ENCODE measurements at regions not wholly inside any gene's neighbourhood (a gene's known extent, or its start where the extent isn't known, plus 50 kb on each side); places are given as distances from the start of the nearest gene placed in this dataset.

DNA sequence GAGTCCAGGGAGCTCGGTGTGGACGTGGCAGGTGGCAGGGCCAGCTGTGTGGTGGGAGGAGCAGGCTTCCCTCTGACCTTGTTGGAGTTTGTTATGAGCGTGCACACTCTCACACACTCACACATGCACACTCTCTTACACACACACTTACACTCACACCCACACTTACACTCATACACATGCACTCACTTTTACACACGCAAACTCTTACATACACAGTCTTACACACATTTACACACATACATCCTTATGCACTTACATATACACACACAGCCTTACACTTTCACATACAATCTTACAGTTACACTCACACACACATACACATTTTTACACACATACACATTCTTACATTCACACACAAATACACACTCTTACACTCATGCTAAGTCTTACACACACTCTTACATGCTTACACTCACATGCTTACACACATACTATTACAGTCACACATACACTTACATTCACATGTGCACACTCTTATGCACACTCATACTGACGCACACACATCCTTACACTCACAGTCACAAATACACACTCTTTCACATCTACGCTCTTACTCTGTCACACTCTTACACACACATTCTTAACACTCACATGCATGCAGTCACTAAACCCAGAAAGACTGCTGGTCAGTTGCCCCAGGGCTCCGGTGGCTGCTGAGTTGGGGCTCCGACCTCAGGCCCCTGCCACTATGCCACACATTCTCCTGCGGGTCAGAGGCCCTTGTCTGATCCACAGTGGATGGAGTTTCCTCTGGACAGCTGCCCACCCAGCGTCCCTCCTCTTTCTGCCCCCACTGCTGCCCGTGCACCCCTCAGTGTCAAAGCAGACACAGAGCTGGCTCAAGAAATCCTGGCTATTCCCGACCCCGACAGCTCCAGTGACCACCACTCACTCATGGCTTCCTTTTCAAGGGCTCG lies 95.8 kb downstream of the ADRA2C start:
- no peak for FAIRE-seq

DNA sequence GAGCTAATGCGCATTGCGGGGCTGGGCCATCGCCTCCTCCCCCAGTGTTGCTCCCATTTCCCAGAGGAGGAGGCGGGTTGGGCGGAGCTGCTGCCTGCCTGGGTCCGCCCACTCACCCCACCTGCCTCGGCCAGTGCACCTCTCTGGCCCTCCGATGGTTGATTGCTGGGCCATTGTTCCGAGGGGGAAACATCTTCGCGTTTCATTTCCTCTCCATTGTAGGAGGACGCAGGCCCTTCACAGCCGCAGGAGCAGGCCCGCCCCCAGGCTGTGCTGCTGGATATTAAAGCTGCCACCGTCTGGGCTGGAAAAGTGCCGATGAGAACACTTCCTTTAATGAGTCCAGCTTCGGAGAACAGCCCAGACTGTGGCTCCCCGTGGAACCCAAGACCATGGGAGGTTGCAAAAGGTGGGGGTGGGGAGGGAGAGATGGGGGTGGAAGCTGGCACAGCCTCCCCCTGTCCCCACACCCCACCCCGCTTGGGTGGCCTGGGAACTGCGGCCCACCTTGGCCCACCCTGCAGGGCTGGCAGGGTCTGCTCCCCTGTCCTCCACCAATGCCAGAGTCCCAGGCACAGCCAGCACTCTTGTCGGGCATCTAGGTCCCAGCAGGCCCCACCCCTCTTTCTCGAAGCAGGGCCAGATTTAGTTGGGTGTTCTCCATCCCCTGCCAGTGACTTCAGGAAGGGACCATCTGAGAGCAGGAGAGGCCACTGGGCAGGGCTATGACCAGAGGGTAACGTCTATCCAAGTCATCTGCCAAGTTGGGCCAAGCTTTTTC lies 96.6 kb downstream of the ADRA2C start:
- no peaks in the 10 kb centered on the region for H3K9me3 ChIP-seq (ENCODE audit: control insufficient read depth in 2 of 2, insufficient read depth in 1 of 2, low read depth in 1 of 2, low read length in 1 of 2)
- H3K27me3 ChIP-seq (ENCODE audit: control insufficient read depth in 3 of 3, insufficient read depth in 3 of 3, low read length in 3 of 3): peaks cover 0 to 13% (median 0%) of the 10 kb centered on the region in 3 donors
- 22 to 27% (median 23%) methylated on average over 23 of the region's 23 CpGs for WGBS, 3 donors
- H3K4me1 ChIP-seq (ENCODE audit: control insufficient read depth in 3 of 3, insufficient read depth in 2 of 3, low read depth in 1 of 3, low read length in 2 of 3): no peaks in the 10 kb centered on the region
- DNase-seq (no peak), FAIRE-seq (no peak)
- H3K27ac ChIP-seq (ENCODE audit: low read depth in 1 of 3, low read length in 2 of 3): no peak overlapping the region
- no peaks in the 10 kb centered on the region for H3K36me3 ChIP-seq (ENCODE audit: control insufficient read depth in 3 of 3, insufficient read depth in 2 of 3, low read depth in 1 of 3, low read length in 3 of 3)
- no peak overlapping the region for H3K4me3 ChIP-seq (ENCODE audit: low read depth in 1 of 3, low read length in 3 of 3)

More for the DNA sequence above, 95.8 kb downstream of the ADRA2C start:
- Histone ChIP-seq H3K36me3 (ENCODE audit: control insufficient read depth in 3 of 3, insufficient read depth in 2 of 3, low read depth in 1 of 3, low read length in 3 of 3) (no peaks in the 10 kb centered on the region), H3K27ac (ENCODE audit: low read depth in 1 of 3, low read length in 2 of 3) (no peak overlapping the region), H3K9me3 (ENCODE audit: control insufficient read depth in 2 of 2, insufficient read depth in 1 of 2, low read depth in 1 of 2, low read length in 1 of 2) (no peaks in the 10 kb centered on the region), H3K27me3 (ENCODE audit: control insufficient read depth in 3 of 3, insufficient read depth in 3 of 3, low read length in 3 of 3) (peaks cover 0 to 13% (median 0%) of the 10 kb centered on the region in 3 donors), H3K4me3 (ENCODE audit: low read depth in 1 of 3, low read length in 3 of 3) (no peak overlapping the region), H3K4me1 (ENCODE audit: control insufficient read depth in 3 of 3, insufficient read depth in 2 of 3, low read depth in 1 of 3, low read length in 2 of 3) (no peaks in the 10 kb centered on the region)
- DNase-seq: no peak
- WGBS, 3 donors: 47 to 54% (median 53%) methylated on average over 14 of the region's 14 CpGs

DNA sequence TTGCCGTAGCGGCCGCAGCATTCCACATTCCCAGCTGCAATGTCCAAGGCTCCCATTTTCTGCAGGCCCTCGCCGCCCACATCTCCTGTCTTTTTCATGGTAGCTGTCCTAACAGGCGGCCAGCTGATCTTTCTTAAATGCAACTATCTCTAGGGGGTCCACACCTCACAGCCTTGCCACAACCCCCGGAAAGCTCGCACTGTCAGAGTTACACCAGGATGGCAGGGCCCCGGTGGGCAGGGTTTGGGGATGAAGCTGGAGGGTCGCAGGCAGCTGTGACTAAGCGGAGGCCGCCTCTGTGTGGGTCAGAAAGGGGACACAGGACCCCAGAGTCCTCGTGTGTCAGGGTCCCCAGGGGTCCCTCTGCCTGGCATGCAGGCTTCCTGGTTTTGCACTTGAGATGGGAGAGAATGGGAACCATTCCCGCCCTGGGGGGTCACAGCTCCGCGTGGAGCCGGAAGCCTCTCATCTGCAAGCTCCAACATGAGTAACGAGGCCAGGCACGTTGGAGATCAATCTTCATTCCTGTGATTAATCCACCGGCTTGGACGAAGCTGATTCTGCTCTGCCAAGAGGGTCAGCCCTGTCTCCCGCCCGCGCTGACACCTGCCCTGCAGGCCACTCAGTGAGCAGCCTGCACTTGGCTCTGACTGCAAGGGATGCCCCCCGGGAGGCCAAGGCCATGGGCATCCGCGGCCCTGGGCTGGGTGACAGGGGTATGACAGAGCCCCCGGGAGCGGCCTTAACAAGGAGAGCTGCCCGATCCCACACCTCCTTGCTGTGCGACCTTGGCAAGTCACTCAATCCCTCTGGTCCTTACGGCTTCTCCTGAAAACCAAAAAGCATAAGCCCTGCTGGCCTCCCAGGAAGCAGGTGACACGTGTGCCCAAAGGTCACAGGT lies 97.9 kb downstream of the ADRA2C start:
- 78 to 85% (median 80%) methylated on average over 33 of the region's 33 CpGs for WGBS, 3 donors
- Histone ChIP-seq H3K4me3 (ENCODE audit: low read depth in 1 of 3, low read length in 3 of 3) (no peak overlapping the region), H3K27me3 (ENCODE audit: control insufficient read depth in 3 of 3, insufficient read depth in 3 of 3, low read length in 3 of 3) (peaks cover 0 to 13% (median 0%) of the 10 kb centered on the region in 3 donors), H3K9me3 (ENCODE audit: control insufficient read depth in 2 of 2, insufficient read depth in 1 of 2, low read depth in 1 of 2, low read length in 1 of 2) (no peaks in the 10 kb centered on the region), H3K36me3 (ENCODE audit: control insufficient read depth in 3 of 3, insufficient read depth in 2 of 3, low read depth in 1 of 3, low read length in 3 of 3) (no peaks in the 10 kb centered on the region), H3K27ac (ENCODE audit: low read depth in 1 of 3, low read length in 2 of 3) (no peak overlapping the region), H3K4me1 (ENCODE audit: control insufficient read depth in 3 of 3, insufficient read depth in 2 of 3, low read depth in 1 of 3, low read length in 2 of 3) (no peaks in the 10 kb centered on the region)
- DNase-seq (no peak), FAIRE-seq (no peak)

DNA sequence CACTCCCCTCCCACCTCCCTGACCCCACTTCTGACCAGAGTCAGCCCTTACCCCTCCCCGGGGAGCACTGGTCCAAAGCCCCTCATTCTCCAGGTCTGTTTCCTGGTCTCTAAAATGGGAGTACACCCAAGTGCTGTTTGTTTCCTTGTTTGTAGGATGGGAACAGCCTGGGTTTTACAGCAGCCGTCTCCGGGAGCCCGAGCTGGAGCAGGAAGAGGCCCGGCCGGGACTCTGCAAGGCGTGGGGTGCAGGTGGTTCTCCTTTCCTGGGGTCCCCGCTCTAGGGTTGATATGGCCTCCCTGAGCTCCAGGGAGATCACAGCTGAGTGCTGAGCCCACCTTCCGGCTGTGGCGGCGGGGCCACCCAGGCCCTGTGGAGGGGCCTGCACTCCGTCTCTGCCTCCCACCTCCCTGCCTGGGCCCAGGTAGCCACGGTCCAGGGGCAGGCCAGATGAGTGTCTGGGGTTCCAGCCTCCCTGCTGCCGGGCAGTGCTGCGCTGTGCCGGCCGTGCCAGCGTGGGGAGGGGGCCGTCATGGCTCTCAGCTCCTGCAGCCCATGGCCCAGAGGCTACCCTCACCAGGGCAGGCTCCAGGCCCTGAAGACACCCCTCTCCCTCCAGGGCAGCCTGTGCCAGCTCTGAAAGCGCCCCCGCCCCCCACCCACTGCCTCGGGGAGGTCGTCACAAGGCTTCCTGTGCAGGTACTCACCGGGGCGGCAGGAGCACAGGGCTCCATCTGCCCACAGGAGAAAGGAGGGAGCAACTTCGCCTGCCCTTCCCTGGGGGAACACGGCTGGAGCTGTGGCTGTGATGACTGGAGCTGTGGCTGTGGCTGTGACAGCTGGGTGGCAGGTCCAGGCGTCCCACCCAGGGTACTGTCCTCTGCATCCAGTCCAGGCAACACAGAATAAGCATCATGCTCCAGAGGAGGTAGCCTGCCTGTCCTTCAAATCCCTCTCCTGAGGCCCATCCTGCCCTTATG lies 98.8 kb downstream of the ADRA2C start:
- Histone ChIP-seq H3K4me3 (ENCODE audit: low read depth in 1 of 3, low read length in 3 of 3) (no peak overlapping the region), H3K27me3 (ENCODE audit: control insufficient read depth in 3 of 3, insufficient read depth in 3 of 3, low read length in 3 of 3) (peaks cover 0 to 13% (median 3%) of the 10 kb centered on the region in 3 donors), H3K27ac (ENCODE audit: low read depth in 1 of 3, low read length in 2 of 3) (no peak overlapping the region), H3K4me1 (ENCODE audit: control insufficient read depth in 3 of 3, insufficient read depth in 2 of 3, low read depth in 1 of 3, low read length in 2 of 3) (no peaks in the 10 kb centered on the region), H3K9me3 (ENCODE audit: control insufficient read depth in 2 of 2, insufficient read depth in 1 of 2, low read depth in 1 of 2, low read length in 1 of 2) (no peaks in the 10 kb centered on the region), H3K36me3 (ENCODE audit: control insufficient read depth in 3 of 3, insufficient read depth in 2 of 3, low read depth in 1 of 3, low read length in 3 of 3) (no peaks in the 10 kb centered on the region)
- DNase-seq (no peak), FAIRE-seq (no peak)
- WGBS, 3 donors: 61 to 65% (median 64%) methylated on average over 22 to 28 of the region's 28 CpGs

DNA sequence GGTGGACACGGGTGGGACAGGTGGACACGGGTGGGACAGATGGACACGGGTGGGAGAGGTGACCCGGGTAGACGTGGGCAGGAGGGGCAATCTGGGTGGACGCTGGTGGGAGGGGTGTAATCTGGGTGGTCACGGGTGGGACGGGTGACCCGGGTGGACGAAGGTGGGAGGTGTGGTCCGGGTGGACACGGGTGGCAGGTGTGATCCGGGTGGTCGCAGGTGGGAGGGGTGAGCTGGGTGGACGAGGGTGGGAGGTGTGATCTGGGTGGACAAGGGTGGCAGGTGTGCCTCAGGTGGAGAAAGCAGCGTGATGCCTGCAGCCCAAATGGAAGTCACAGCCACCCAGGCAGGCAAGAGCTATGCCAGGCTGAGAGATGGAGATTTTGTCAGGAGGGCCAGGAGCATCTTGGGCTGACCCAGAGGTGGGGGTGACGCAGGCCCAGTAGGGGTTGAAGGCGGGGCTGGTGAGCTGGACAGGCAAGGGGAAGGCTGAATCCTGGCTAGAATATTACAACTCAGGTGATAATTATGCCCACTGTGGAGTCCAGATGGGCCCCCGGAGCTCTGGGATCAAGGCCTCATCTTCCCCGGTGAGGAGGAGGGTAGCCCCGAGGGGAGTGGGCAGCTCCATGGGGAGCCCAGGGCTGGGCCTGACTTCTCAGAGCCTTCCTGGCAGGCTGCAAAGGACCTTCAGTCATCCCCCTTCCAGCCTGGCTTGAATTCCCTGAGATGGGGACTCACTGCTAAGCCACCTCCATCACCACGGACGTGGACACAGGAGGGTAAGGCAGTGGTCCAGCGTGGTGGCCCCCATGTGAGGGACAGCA lies 100.0 kb downstream of the ADRA2C start:
- Histone ChIP-seq H3K36me3 (ENCODE audit: control insufficient read depth in 3 of 3, insufficient read depth in 2 of 3, low read depth in 1 of 3, low read length in 3 of 3) (no peaks in the 10 kb centered on the region), H3K27ac (ENCODE audit: low read depth in 1 of 3, low read length in 2 of 3) (no peak overlapping the region), H3K27me3 (ENCODE audit: control insufficient read depth in 3 of 3, insufficient read depth in 3 of 3, low read length in 3 of 3) (peaks cover 0 to 18% (median 3%) of the 10 kb centered on the region in 3 donors), H3K4me3 (ENCODE audit: low read depth in 1 of 3, low read length in 3 of 3) (no peak overlapping the region), H3K9me3 (ENCODE audit: control insufficient read depth in 2 of 2, insufficient read depth in 1 of 2, low read depth in 1 of 2, low read length in 1 of 2) (no peaks in the 10 kb centered on the region), H3K4me1 (ENCODE audit: control insufficient read depth in 3 of 3, insufficient read depth in 2 of 3, low read depth in 1 of 3, low read length in 2 of 3) (no peaks in the 10 kb centered on the region)
- FAIRE-seq (no peak), DNase-seq (no peak)
- 78 to 85% (median 83%) methylated on average over 23 to 24 of the region's 24 CpGs for WGBS, 3 donors

DNA sequence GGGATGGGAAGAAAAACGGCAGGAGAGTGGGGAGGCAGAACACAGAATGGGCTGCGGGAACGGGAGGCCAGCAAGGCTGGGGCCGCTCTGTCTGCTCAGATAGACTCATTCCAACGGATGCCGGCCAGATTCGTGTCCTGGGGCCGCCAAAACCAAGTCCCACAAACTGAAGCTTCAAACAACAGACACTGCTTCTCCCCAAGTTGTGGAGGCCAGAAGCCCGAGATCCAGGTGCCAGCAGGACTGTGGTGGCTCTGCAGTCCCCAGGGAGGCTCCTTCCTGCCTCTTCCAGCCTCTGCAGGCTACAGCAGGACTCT lies 100.6 kb downstream of the ADRA2C start:
- DNase-seq: no peak
- H3K27ac ChIP-seq (ENCODE audit: low read depth in 1 of 3, low read length in 2 of 3): no peak overlapping the region
- no peaks in the 10 kb centered on the region for H3K36me3 ChIP-seq (ENCODE audit: control insufficient read depth in 3 of 3, insufficient read depth in 2 of 3, low read depth in 1 of 3, low read length in 3 of 3)
- 78 to 85% (median 78%) methylated on average over 9 of the region's 9 CpGs for WGBS, 3 donors
- H3K27me3 ChIP-seq (ENCODE audit: control insufficient read depth in 3 of 3, insufficient read depth in 3 of 3, low read length in 3 of 3): peaks cover 0 to 18% (median 3%) of the 10 kb centered on the region in 3 donors
- no peak overlapping the region for H3K4me3 ChIP-seq (ENCODE audit: low read depth in 1 of 3, low read length in 3 of 3)
- no peaks in the 10 kb centered on the region for H3K4me1 ChIP-seq (ENCODE audit: control insufficient read depth in 3 of 3, insufficient read depth in 2 of 3, low read depth in 1 of 3, low read length in 2 of 3)
- no peak for FAIRE-seq
- no peaks in the 10 kb centered on the region for H3K9me3 ChIP-seq (ENCODE audit: control insufficient read depth in 2 of 2, insufficient read depth in 1 of 2, low read depth in 1 of 2, low read length in 1 of 2)
